Loucy (cell line): ENCODE measurements at regions not wholly inside any gene's neighbourhood (a gene's known extent, or its start where the extent isn't known, plus 50 kb on each side); places are given as distances from the start of the nearest gene placed in this dataset.
"Not testable (repeated sequence)": the region's sequence is repeated elsewhere in the genome, so short reads cannot be mapped to it uniquely, and the experiment has no call there.

Source experiments
- H2AFZ ChIP-seq: fragments of 200-600 bp; sonication (generic); 2 replicates; pipeline ENCODE4 v1.6.0; 2016; ENCODE audit warnings: antibody characterized with exemption, mild to moderate bottlenecking, low read length, moderate library complexity
- H3F3A ChIP-seq: fragments of 200-600 bp; 2 replicates; pipeline ENCODE4 v1.6.0; 2016; ENCODE audit warnings: antibody characterized with exemption, low read depth, mild to moderate bottlenecking
- H3K27me3 ChIP-seq: fragments of 200-600 bp; sonication (generic); 2 replicates; pipeline ENCODE4 v1.6.1; 2014; ENCODE audit warnings: low read length, mild to moderate bottlenecking; ENCODE audit not compliant: insufficient read depth, poor library complexity, severe bottlenecking
- H3K36me3 ChIP-seq: fragments of 200-600 bp; sonication (generic); 2 replicates; pipeline ENCODE4 v1.6.1; 2016; ENCODE audit warnings: low read length; ENCODE audit not compliant: insufficient read depth
- H3K4me1 ChIP-seq: fragments of 200-600 bp; sonication (generic); 2 replicates; pipeline ENCODE4 v1.5.1; 2014; ENCODE audit warnings: low read length, mild to moderate bottlenecking; ENCODE audit not compliant: insufficient read depth, poor library complexity, severe bottlenecking
- H3K4me2 ChIP-seq: fragments of 200-600 bp; sonication (generic); 2 replicates; pipeline ENCODE4 v1.6.0; 2014; ENCODE audit warnings: antibody characterized with exemption, low read length, low read depth, mild to moderate bottlenecking; ENCODE audit not compliant: poor library complexity, severe bottlenecking
- H3K4me3 ChIP-seq: fragments of 200-600 bp; sonication (generic); 2 replicates; pipeline ENCODE4 v1.5.1; 2014; ENCODE audit warnings: low read length, mild to moderate bottlenecking, mixed read lengths; ENCODE audit not compliant: poor library complexity, severe bottlenecking
- H3K79me2 ChIP-seq: fragments of 200-600 bp; sonication (generic); 2 replicates; pipeline ENCODE4 v1.6.1; 2014; ENCODE audit warnings: low read length; ENCODE audit not compliant: insufficient read depth
- H3K9ac ChIP-seq: fragments of 200-600 bp; sonication (generic); 2 replicates; pipeline ENCODE4 v1.6.0; 2014; ENCODE audit warnings: mild to moderate bottlenecking, low read depth, low read length, moderate library complexity; ENCODE audit not compliant: poor library complexity, severe bottlenecking
- H3K9me2 ChIP-seq: fragments of 200-600 bp; sonication (generic); replicated peaks from 2 replicates; pipeline ENCODE4 v1.6.1; 2016; ENCODE audit warnings: low read depth, low read length, mixed read lengths
- H3K9me3 ChIP-seq: fragments of 200-600 bp; sonication (generic); 2 replicates; pipeline ENCODE4 v1.6.1; 2014; ENCODE audit warnings: mild to moderate bottlenecking, antibody characterized with exemption, low read length, low read depth; ENCODE audit not compliant: insufficient read depth
- H4K20me1 ChIP-seq: fragments of 200-600 bp; sonication (generic); 2 replicates; pipeline ENCODE4 v1.6.0; 2014; ENCODE audit warnings: antibody characterized with exemption, low read length, mild to moderate bottlenecking; ENCODE audit not compliant: insufficient read depth, poor library complexity, severe bottlenecking
- EZH2phosphoT487 ChIP-seq: fragments of 200-600 bp; IDR thresholded peaks from 2 replicates; pipeline ENCODE4 v1.6.1; 2018; ENCODE audit warnings: antibody characterized with exemption, mild to moderate bottlenecking, moderate library complexity, borderline replicate concordance
- TF ChIP-seq, protein P1 (sequence below): fragments of 200-600 bp; sonication (generic); conservative IDR thresholded peaks from 2 replicates; pipeline ENCODE4 v1.5.1; 2014; ENCODE audit warnings: mild to moderate bottlenecking, antibody characterized with exemption, low read length

GRCh38 chr9:87199782-87200181, 252.5 kb upstream of the GAS1 start:
- Histone ChIP-seq H3K4me3 (no peak overlapping the region), H3K36me3 (no peaks in the 10 kb centered on the region), H3K27me3 (no peaks in the 10 kb centered on the region), H3K79me2 (no peaks in the 10 kb centered on the region), H3K9me2 (no peaks in the 10 kb centered on the region), H4K20me1 (no peaks in the 10 kb centered on the region), H3F3A (no peaks in the 10 kb centered on the region), H3K9ac (no peak overlapping the region), H2AFZ (no peak overlapping the region), H3K4me2 (no peak overlapping the region), H3K9me3 (no peaks in the 10 kb centered on the region), H3K4me1 (no peaks in the 10 kb centered on the region)
- TF ChIP-seq, protein P1, sequence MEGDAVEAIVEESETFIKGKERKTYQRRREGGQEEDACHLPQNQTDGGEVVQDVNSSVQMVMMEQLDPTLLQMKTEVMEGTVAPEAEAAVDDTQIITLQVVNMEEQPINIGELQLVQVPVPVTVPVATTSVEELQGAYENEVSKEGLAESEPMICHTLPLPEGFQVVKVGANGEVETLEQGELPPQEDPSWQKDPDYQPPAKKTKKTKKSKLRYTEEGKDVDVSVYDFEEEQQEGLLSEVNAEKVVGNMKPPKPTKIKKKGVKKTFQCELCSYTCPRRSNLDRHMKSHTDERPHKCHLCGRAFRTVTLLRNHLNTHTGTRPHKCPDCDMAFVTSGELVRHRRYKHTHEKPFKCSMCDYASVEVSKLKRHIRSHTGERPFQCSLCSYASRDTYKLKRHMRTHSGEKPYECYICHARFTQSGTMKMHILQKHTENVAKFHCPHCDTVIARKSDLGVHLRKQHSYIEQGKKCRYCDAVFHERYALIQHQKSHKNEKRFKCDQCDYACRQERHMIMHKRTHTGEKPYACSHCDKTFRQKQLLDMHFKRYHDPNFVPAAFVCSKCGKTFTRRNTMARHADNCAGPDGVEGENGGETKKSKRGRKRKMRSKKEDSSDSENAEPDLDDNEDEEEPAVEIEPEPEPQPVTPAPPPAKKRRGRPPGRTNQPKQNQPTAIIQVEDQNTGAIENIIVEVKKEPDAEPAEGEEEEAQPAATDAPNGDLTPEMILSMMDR = no peak
- TF ChIP-seq EZH2phosphoT487 = no peak

DNA sequence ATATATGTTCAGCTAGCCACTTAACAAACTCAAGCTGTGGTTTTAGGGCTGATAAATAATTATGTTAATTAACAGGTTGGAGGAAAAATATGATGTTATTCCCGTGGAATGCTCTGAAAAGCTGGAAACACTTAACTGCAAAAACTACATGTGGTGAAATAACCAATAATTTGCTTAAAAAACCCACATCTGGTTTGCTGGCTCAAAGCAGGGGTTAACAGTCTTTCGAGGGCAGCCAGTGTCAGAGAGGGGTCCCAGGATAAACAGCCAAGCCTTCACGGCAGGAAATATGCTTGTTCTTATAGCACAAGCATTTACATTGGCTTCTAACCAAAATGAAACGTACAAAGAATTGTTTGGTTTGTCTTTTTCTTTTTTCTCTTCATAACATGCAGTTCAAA, 254.0 kb upstream of the GAS1 start:
- Histone ChIP-seq H3K4me2 (no peak overlapping the region), H3K9ac (no peak overlapping the region), H3K79me2 (no peaks in the 10 kb centered on the region), H4K20me1 (no peaks in the 10 kb centered on the region), H3K4me3 (no peak overlapping the region), H3K9me2 (no peaks in the 10 kb centered on the region), H3F3A (no peaks in the 10 kb centered on the region), H3K36me3 (no peaks in the 10 kb centered on the region), H2AFZ (no peak overlapping the region), H3K9me3 (no peaks in the 10 kb centered on the region), H3K4me1 (no peaks in the 10 kb centered on the region), H3K27me3 (no peaks in the 10 kb centered on the region)
- TF ChIP-seq, protein P1 = no peak
- TF ChIP-seq EZH2phosphoT487 = no peak

- H3K27me3 ChIP-seq = no peaks in the 10 kb centered on the region
- TF ChIP-seq EZH2phosphoT487 = no peak
- TF ChIP-seq, protein P1 = no peak
- no peaks in the 10 kb centered on the region for H3K9me2 ChIP-seq
These were observed 258.9 kb upstream of the GAS1 start for GRCh38 chr9:87206064-87206661.

GRCh38 chr9:87210658-87211057, 263.4 kb upstream of the GAS1 start:
- H3K9me3 ChIP-seq, H4K20me1 ChIP-seq, H2AFZ ChIP-seq, H3K27me3 ChIP-seq, H3K9ac ChIP-seq, H3K9me2 ChIP-seq, H3K4me2 ChIP-seq, H3K4me1 ChIP-seq, H3K36me3 ChIP-seq, H3F3A ChIP-seq, H3K4me3 ChIP-seq, H3K79me2 ChIP-seq: not testable (repeated sequence)

More at GRCh38 chr9:87206064-87206661, 258.9 kb upstream of the GAS1 start:
- Histone ChIP-seq H3K4me3 (no peak overlapping the region), H3F3A (no peaks in the 10 kb centered on the region), H3K79me2 (no peaks in the 10 kb centered on the region), H3K4me1 (no peaks in the 10 kb centered on the region), H3K4me2 (no peak overlapping the region), H3K9ac (no peak overlapping the region), H3K36me3 (no peaks in the 10 kb centered on the region), H3K9me3 (no peaks in the 10 kb centered on the region), H2AFZ (no peak overlapping the region), H4K20me1 (no peaks in the 10 kb centered on the region)
